HL-60 (cell line): ENCODE measurements at regions not wholly inside any gene's neighbourhood (a gene's known extent, or its start where the extent isn't known, plus 50 kb on each side); places are given as distances from the start of the nearest gene placed in this dataset.

Experiments used
- DNase-seq, 2 experiments: peaks; one replicate each; pipeline ENCODE4 v3.0.0-alpha.2; 2010 to 2020; ENCODE audit warnings: low read depth in 1 of 2, low spot score in 1 of 2
- H3K27ac ChIP-seq: fragments of 250-450 bp; sonication (Bioruptor Pico); replicated peaks from 2 replicates; pipeline ENCODE4 v1.5.1; 2020; ENCODE audit warnings: mild to moderate bottlenecking, moderate library complexity
- H3K27me3 ChIP-seq: fragments of 250-450 bp; sonication (Bioruptor Pico); 2 replicates; pipeline ENCODE4 v1.5.1; 2021; ENCODE audit warnings: mild to moderate bottlenecking, moderate library complexity; ENCODE audit not compliant: insufficient read depth, poor library complexity, severe bottlenecking
- H3K4me3 ChIP-seq: replicated peaks from 2 replicates; pipeline ENCODE4 v1.5.1; 2011; ENCODE audit warnings: mild to moderate bottlenecking, control low read depth, low read length; ENCODE audit not compliant: insufficient read depth
- CTCF ChIP-seq: IDR thresholded peaks from one replicate; pipeline ENCODE4 v1.5.1; 2011; ENCODE audit warnings: low read length, control low read depth, inconsistent platforms; ENCODE audit not compliant: insufficient read depth
- GABPA ChIP-seq: IDR thresholded peaks from 2 replicates; pipeline ENCODE4 v1.6.1; 2012; ENCODE audit warnings: low read depth
- POLR2AphosphoS5 ChIP-seq: IDR thresholded peaks from 2 replicates; pipeline ENCODE4 v1.6.1; 2012; ENCODE audit warnings: low read depth
- REST ChIP-seq: IDR thresholded peaks from 2 replicates; pipeline ENCODE4 v1.6.1; 2012; ENCODE audit warnings: low read depth; ENCODE audit not compliant: insufficient replicate concordance
- SPI1 ChIP-seq: IDR thresholded peaks from 2 replicates; pipeline ENCODE4 v1.6.1; 2012; ENCODE audit warnings: low read depth, mild to moderate bottlenecking, borderline replicate concordance

- H3K27me3 ChIP-seq = no peaks in the 10 kb centered on the region
Measured at GRCh38 chr1:181398544-181398943, 84.8 kb upstream of the CACNA1E start.

GRCh38 chr1:181405584-181405983 lies 77.7 kb upstream of the CACNA1E start:
- no peak overlapping the region for H3K4me3 ChIP-seq
- DNase-seq = no peak
- H3K27me3 ChIP-seq = peaks cover 2% of the 10 kb centered on the region
- TF ChIP-seq SPI1 (no peak), GABPA (no peak), CTCF (no peak), POLR2AphosphoS5 (no peak), REST (no peak)
- no peak overlapping the region for H3K27ac ChIP-seq

More at GRCh38 chr1:181398544-181398943, 84.8 kb upstream of the CACNA1E start:
- no peak for TF ChIP-seq CTCF
- Histone ChIP-seq H3K27ac (no peak overlapping the region), H3K4me3 (no peak overlapping the region)
- DNase-seq = no peak

GRCh38 chr1:181406989-181407388 lies 76.3 kb upstream of the CACNA1E start:
- no peak overlapping the region for H3K27ac ChIP-seq
- H3K27me3 ChIP-seq = peaks cover 2% of the 10 kb centered on the region
- no peak overlapping the region for H3K4me3 ChIP-seq
- TF ChIP-seq GABPA (no peak), REST (no peak), POLR2AphosphoS5 (no peak), CTCF (no peak), SPI1 (no peak)
- DNase-seq = no peak

- Histone ChIP-seq H3K4me3 (no peak overlapping the region), H3K27me3 (peaks cover 2% of the 10 kb centered on the region), H3K27ac (no peak overlapping the region)
- no peak for DNase-seq
- TF ChIP-seq GABPA (no peak), CTCF (no peak), POLR2AphosphoS5 (no peak), SPI1 (no peak), REST (no peak)
Measured at GRCh38 chr1:181409981-181410380, 73.3 kb upstream of the CACNA1E start.
